ENCODE measurements at regions not wholly inside any gene's neighbourhood (a gene's known extent, or its start where the extent isn't known, plus 50 kb on each side); places are given as distances from the start of the nearest gene placed in this dataset.

- Histone ChIP-seq H3K27me3 (ENCODE audit: control insufficient read depth, insufficient read depth, low read length) (no peaks in the 10 kb centered on the region), H3K9me3 (ENCODE audit: control insufficient read depth, insufficient read depth, low read length) (no peaks in the 10 kb centered on the region)
These were observed 103.6 kb upstream of the KAZN start for GRCh38 chr1:14494911-14495310.

GRCh38 chr1:14495381-14495780 is 103.1 kb upstream of the KAZN start:
- Histone ChIP-seq H3K4me3 (ENCODE audit: low read depth, low read length) (no peak overlapping the region), H3K9ac (ENCODE audit: low read depth, low read length) (no peak overlapping the region), H3K27ac (ENCODE audit: low read depth, low read length) (no peak overlapping the region), H3K4me1 (ENCODE audit: control insufficient read depth, insufficient read depth, low read length) (peaks cover 18% of the 10 kb centered on the region), H3K9me3 (ENCODE audit: control insufficient read depth, insufficient read depth, low read length) (no peaks in the 10 kb centered on the region), H3K36me3 (ENCODE audit: control insufficient read depth, insufficient read depth, low read length) (no peaks in the 10 kb centered on the region), H3K27me3 (ENCODE audit: control insufficient read depth, insufficient read depth, low read length) (no peaks in the 10 kb centered on the region)

More at GRCh38 chr1:14494911-14495310, 103.6 kb upstream of the KAZN start:
- H3K4me3 ChIP-seq (ENCODE audit: low read depth, low read length): no peak overlapping the region
- H3K4me1 ChIP-seq (ENCODE audit: control insufficient read depth, insufficient read depth, low read length): peaks cover 18% of the 10 kb centered on the region
- no peak overlapping the region for H3K27ac ChIP-seq (ENCODE audit: low read depth, low read length)
- H3K36me3 ChIP-seq (ENCODE audit: control insufficient read depth, insufficient read depth, low read length): no peaks in the 10 kb centered on the region
- no peak overlapping the region for H3K9ac ChIP-seq (ENCODE audit: low read depth, low read length)

- Histone ChIP-seq H3K4me1 (ENCODE audit: control insufficient read depth, insufficient read depth, low read length) (peaks cover 18% of the 10 kb centered on the region), H3K9ac (ENCODE audit: low read depth, low read length) (no peak overlapping the region), H3K27me3 (ENCODE audit: control insufficient read depth, insufficient read depth, low read length) (no peaks in the 10 kb centered on the region), H3K9me3 (ENCODE audit: control insufficient read depth, insufficient read depth, low read length) (no peaks in the 10 kb centered on the region), H3K36me3 (ENCODE audit: control insufficient read depth, insufficient read depth, low read length) (no peaks in the 10 kb centered on the region), H3K27ac (ENCODE audit: low read depth, low read length) (no peak overlapping the region), H3K4me3 (ENCODE audit: low read depth, low read length) (no peak overlapping the region)
These were observed 102.5 kb upstream of the KAZN start for GRCh38 chr1:14495996-14496395.

- Histone ChIP-seq H3K9me3 (ENCODE audit: control insufficient read depth, insufficient read depth, low read length) (no peaks in the 10 kb centered on the region), H3K4me3 (ENCODE audit: low read depth, low read length) (no peak overlapping the region)
These were observed 99.6 kb upstream of the KAZN start for GRCh38 chr1:14498839-14499238.

GRCh38 chr1:14499312-14500040 is 99.0 kb upstream of the KAZN start:
- H3K9ac ChIP-seq (ENCODE audit: low read depth, low read length): no peak overlapping the region
- H3K4me1 ChIP-seq (ENCODE audit: control insufficient read depth, insufficient read depth, low read length): peaks cover 19% of the 10 kb centered on the region
- no peaks in the 10 kb centered on the region for H3K36me3 ChIP-seq (ENCODE audit: control insufficient read depth, insufficient read depth, low read length)
- peaks cover 7% of the 10 kb centered on the region; the same call in 1 of the 2 replicates for H3K27me3 ChIP-seq (ENCODE audit: control insufficient read depth, insufficient read depth, low read length)
- no peak overlapping the region for H3K4me3 ChIP-seq (ENCODE audit: low read depth, low read length)
- no peak overlapping the region for H3K27ac ChIP-seq (ENCODE audit: low read depth, low read length)
- H3K9me3 ChIP-seq (ENCODE audit: control insufficient read depth, insufficient read depth, low read length): no peaks in the 10 kb centered on the region

More at GRCh38 chr1:14498839-14499238, 99.6 kb upstream of the KAZN start:
- peaks cover 18% of the 10 kb centered on the region for H3K4me1 ChIP-seq (ENCODE audit: control insufficient read depth, insufficient read depth, low read length)
- H3K27me3 ChIP-seq (ENCODE audit: control insufficient read depth, insufficient read depth, low read length): peaks cover 2% of the 10 kb centered on the region; the same call in 1 of the 2 replicates
- H3K9ac ChIP-seq (ENCODE audit: low read depth, low read length): no peak overlapping the region
- H3K36me3 ChIP-seq (ENCODE audit: control insufficient read depth, insufficient read depth, low read length): no peaks in the 10 kb centered on the region
- H3K27ac ChIP-seq (ENCODE audit: low read depth, low read length): no peak overlapping the region

GRCh38 chr1:14500041-14500440 is 98.4 kb upstream of the KAZN start:
- no peak overlapping the region for H3K9ac ChIP-seq (ENCODE audit: low read depth, low read length)
- peaks cover 21% of the 10 kb centered on the region for H3K4me1 ChIP-seq (ENCODE audit: control insufficient read depth, insufficient read depth, low read length)
- H3K36me3 ChIP-seq (ENCODE audit: control insufficient read depth, insufficient read depth, low read length): no peaks in the 10 kb centered on the region
- peaks cover 7% of the 10 kb centered on the region; the same call in 1 of the 2 replicates for H3K27me3 ChIP-seq (ENCODE audit: control insufficient read depth, insufficient read depth, low read length)
- H3K27ac ChIP-seq (ENCODE audit: low read depth, low read length): no peak overlapping the region
- H3K9me3 ChIP-seq (ENCODE audit: control insufficient read depth, insufficient read depth, low read length): no peaks in the 10 kb centered on the region
- no peak overlapping the region for H3K4me3 ChIP-seq (ENCODE audit: low read depth, low read length)

GRCh38 chr1:14500912-14501311 is 97.6 kb upstream of the KAZN start:
- no peak overlapping the region for H3K4me3 ChIP-seq (ENCODE audit: low read depth, low read length)
- peaks cover 7% of the 10 kb centered on the region; the same call in 1 of the 2 replicates for H3K27me3 ChIP-seq (ENCODE audit: control insufficient read depth, insufficient read depth, low read length)
- no peak overlapping the region for H3K9ac ChIP-seq (ENCODE audit: low read depth, low read length)
- no peak overlapping the region for H3K27ac ChIP-seq (ENCODE audit: low read depth, low read length)
- H3K36me3 ChIP-seq (ENCODE audit: control insufficient read depth, insufficient read depth, low read length): no peaks in the 10 kb centered on the region
- peaks cover 21% of the 10 kb centered on the region for H3K4me1 ChIP-seq (ENCODE audit: control insufficient read depth, insufficient read depth, low read length)
- no peaks in the 10 kb centered on the region for H3K9me3 ChIP-seq (ENCODE audit: control insufficient read depth, insufficient read depth, low read length)

- H3K36me3 ChIP-seq (ENCODE audit: control insufficient read depth, insufficient read depth, low read length): no peaks in the 10 kb centered on the region
- H3K9me3 ChIP-seq (ENCODE audit: control insufficient read depth, insufficient read depth, low read length): no peaks in the 10 kb centered on the region
- H3K4me1 ChIP-seq (ENCODE audit: control insufficient read depth, insufficient read depth, low read length): 0 out of 2 replicates have a peak, but pooled peaks cover 6% of the 10 kb centered on the region
- no peak overlapping the region for H3K27ac ChIP-seq (ENCODE audit: low read depth, low read length)
- H3K27me3 ChIP-seq (ENCODE audit: control insufficient read depth, insufficient read depth, low read length): peaks cover 7% of the 10 kb centered on the region; the same call in 1 of the 2 replicates
- H3K9ac ChIP-seq (ENCODE audit: low read depth, low read length): no peak overlapping the region
- H3K4me3 ChIP-seq (ENCODE audit: low read depth, low read length): no peak overlapping the region
These were observed 94.0 kb upstream of the KAZN start for GRCh38 chr1:14504517-14504916.

- Histone ChIP-seq H3K9ac (ENCODE audit: low read depth, low read length) (no peak overlapping the region), H3K36me3 (ENCODE audit: control insufficient read depth, insufficient read depth, low read length) (no peaks in the 10 kb centered on the region), H3K9me3 (ENCODE audit: control insufficient read depth, insufficient read depth, low read length) (no peaks in the 10 kb centered on the region), H3K27ac (ENCODE audit: low read depth, low read length) (no peak overlapping the region), H3K4me1 (ENCODE audit: control insufficient read depth, insufficient read depth, low read length) (peaks cover 8% of the 10 kb centered on the region; the same call in 1 of the 2 replicates), H3K4me3 (ENCODE audit: low read depth, low read length) (no peak overlapping the region), H3K27me3 (ENCODE audit: control insufficient read depth, insufficient read depth, low read length) (peaks cover 7% of the 10 kb centered on the region; the same call in 1 of the 2 replicates)
These were observed 91.8 kb upstream of the KAZN start for GRCh38 chr1:14506471-14507255.

- Histone ChIP-seq H3K4me3 (ENCODE audit: low read depth, low read length) (no peak overlapping the region), H3K4me1 (ENCODE audit: control insufficient read depth, insufficient read depth, low read length) (peaks cover 14% of the 10 kb centered on the region), H3K27ac (ENCODE audit: low read depth, low read length) (no peak overlapping the region), H3K9me3 (ENCODE audit: control insufficient read depth, insufficient read depth, low read length) (no peaks in the 10 kb centered on the region), H3K9ac (ENCODE audit: low read depth, low read length) (no peak overlapping the region), H3K27me3 (ENCODE audit: control insufficient read depth, insufficient read depth, low read length) (peaks cover 7% of the 10 kb centered on the region; the same call in 1 of the 2 replicates), H3K36me3 (ENCODE audit: control insufficient read depth, insufficient read depth, low read length) (no peaks in the 10 kb centered on the region)
These were observed 91.2 kb upstream of the KAZN start for GRCh38 chr1:14507262-14507661.

GRCh38 chr1:14508613-14509012 is 89.9 kb upstream of the KAZN start:
- Histone ChIP-seq H3K9ac (ENCODE audit: low read depth, low read length) (no peak overlapping the region), H3K9me3 (ENCODE audit: control insufficient read depth, insufficient read depth, low read length) (no peaks in the 10 kb centered on the region), H3K4me3 (ENCODE audit: low read depth, low read length) (no peak overlapping the region), H3K4me1 (ENCODE audit: control insufficient read depth, insufficient read depth, low read length) (peaks cover 27% of the 10 kb centered on the region), H3K36me3 (ENCODE audit: control insufficient read depth, insufficient read depth, low read length) (no peaks in the 10 kb centered on the region), H3K27ac (ENCODE audit: low read depth, low read length) (no peak overlapping the region), H3K27me3 (ENCODE audit: control insufficient read depth, insufficient read depth, low read length) (peaks cover 7% of the 10 kb centered on the region; the same call in 1 of the 2 replicates)
